Fibroblast of pulmonary artery (primary cell): ENCODE measurements at regions not wholly inside any gene's neighbourhood (a gene's known extent, or its start where the extent isn't known, plus 50 kb on each side); places are given as distances from the start of the nearest gene placed in this dataset.
A peak's percentile ranks its signal among the peaks of the same experiment; 100 is the strongest.

Experiments
- DNase-seq: peaks from one replicate; pipeline ENCODE4 v3.0.0-alpha.2; 2010; ENCODE audit warnings: low read depth
- H3K4me3 ChIP-seq: replicated peaks from 2 replicates; pipeline ENCODE4 v1.5.1; 2011; ENCODE audit warnings: low read depth, mild to moderate bottlenecking, control low read depth, low read length, moderate library complexity
- TF ChIP-seq, protein P1 (sequence below): IDR thresholded peaks from 2 replicates; pipeline ENCODE4 v1.5.1; 2011; ENCODE audit warnings: mild to moderate bottlenecking, control low read depth, low read length, inconsistent platforms; ENCODE audit errors: missing control alignments

GRCh38 chr1:112256411-112256810 lies 139.6 kb upstream of the CTTNBP2NL start:
- TF ChIP-seq, protein P1, sequence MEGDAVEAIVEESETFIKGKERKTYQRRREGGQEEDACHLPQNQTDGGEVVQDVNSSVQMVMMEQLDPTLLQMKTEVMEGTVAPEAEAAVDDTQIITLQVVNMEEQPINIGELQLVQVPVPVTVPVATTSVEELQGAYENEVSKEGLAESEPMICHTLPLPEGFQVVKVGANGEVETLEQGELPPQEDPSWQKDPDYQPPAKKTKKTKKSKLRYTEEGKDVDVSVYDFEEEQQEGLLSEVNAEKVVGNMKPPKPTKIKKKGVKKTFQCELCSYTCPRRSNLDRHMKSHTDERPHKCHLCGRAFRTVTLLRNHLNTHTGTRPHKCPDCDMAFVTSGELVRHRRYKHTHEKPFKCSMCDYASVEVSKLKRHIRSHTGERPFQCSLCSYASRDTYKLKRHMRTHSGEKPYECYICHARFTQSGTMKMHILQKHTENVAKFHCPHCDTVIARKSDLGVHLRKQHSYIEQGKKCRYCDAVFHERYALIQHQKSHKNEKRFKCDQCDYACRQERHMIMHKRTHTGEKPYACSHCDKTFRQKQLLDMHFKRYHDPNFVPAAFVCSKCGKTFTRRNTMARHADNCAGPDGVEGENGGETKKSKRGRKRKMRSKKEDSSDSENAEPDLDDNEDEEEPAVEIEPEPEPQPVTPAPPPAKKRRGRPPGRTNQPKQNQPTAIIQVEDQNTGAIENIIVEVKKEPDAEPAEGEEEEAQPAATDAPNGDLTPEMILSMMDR = no peak
- H3K4me3 ChIP-seq = no peak overlapping the region
- no peak for DNase-seq

GRCh38 chr1:112257043-112257835 lies 138.8 kb upstream of the CTTNBP2NL start:
- H3K4me3 ChIP-seq = no peak overlapping the region
- TF ChIP-seq, protein P1 = no peak
- DNase-seq = no peak

GRCh38 chr1:112260699-112261098 lies 135.3 kb upstream of the CTTNBP2NL start:
- TF ChIP-seq, protein P1 = no peak
- no peak for DNase-seq
- no peak overlapping the region for H3K4me3 ChIP-seq

- TF ChIP-seq, protein P1 = no peak
- no peak overlapping the region for H3K4me3 ChIP-seq
- DNase-seq = no peak
These were observed 133.7 kb upstream of the CTTNBP2NL start for GRCh38 chr1:112262316-112262715.

GRCh38 chr1:112263042-112263441 lies 133.0 kb upstream of the CTTNBP2NL start:
- H3K4me3 ChIP-seq = no peak overlapping the region
- TF ChIP-seq, protein P1 = no peak
- no peak for DNase-seq

GRCh38 chr1:112263453-112263852 lies 132.6 kb upstream of the CTTNBP2NL start:
- TF ChIP-seq, protein P1 = no peak
- H3K4me3 ChIP-seq = no peak overlapping the region
- peak; percentile 80 for DNase-seq

DNA sequence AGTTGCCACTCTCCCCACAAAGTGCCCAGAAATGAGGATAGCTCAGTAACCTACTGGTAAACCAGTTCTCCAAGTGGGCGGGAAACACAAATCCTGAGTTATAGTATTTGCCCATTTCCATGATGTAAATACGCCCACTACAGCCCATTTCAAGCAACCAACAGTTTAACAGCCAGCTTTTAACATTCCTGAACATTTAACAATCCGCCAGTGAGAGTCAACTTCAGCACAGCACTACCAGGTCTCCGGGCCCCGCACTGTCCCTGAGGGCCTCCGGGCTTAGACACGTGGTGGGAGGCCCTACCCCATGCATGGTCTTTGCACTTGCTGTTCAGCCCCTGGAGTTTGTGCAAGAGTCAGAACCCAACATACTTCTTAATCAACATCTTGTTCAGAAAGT lies 132.0 kb upstream of the CTTNBP2NL start:
- TF ChIP-seq, protein P1 = no peak
- peak; percentile 19 for DNase-seq
- H3K4me3 ChIP-seq = no peak overlapping the region
